HG02798 (cell line): ENCODE measurements at regions not wholly inside any gene's neighbourhood (a gene's known extent, or its start where the extent isn't known, plus 50 kb on each side); places are given as distances from the start of the nearest gene placed in this dataset.

ENCODE experiments used
- ATAC-seq: cut with Tn5 transposase; IDR thresholded peaks from one replicate; pipeline ENCODE4 v1.9.1; 2021; ENCODE audit warnings: mild to moderate bottlenecking; ENCODE audit not compliant: unreplicated experiment, poor library complexity

GRCh38 chr5:57711471-57711870 lies 228.9 kb upstream of the ACTBL2 start:
- no peak for ATAC-seq

GRCh38 chr5:57710126-57710525 lies 227.5 kb upstream of the ACTBL2 start:
- ATAC-seq, result no peak

GRCh38 chr5:57705769-57706168 lies 223.2 kb upstream of the ACTBL2 start:
- no peak for ATAC-seq

GRCh38 chr5:57703721-57704120 lies 221.1 kb upstream of the ACTBL2 start:
- ATAC-seq, result no peak

GRCh38 chr5:57700484-57700883 lies 217.9 kb upstream of the ACTBL2 start:
- ATAC-seq, result no peak

GRCh38 chr5:57700072-57700471 lies 217.5 kb upstream of the ACTBL2 start:
- no peak for ATAC-seq

GRCh38 chr5:57698802-57699201 lies 216.2 kb upstream of the ACTBL2 start:
- ATAC-seq, result no peak

- no peak for ATAC-seq
These were observed 215.5 kb upstream of the ACTBL2 start for GRCh38 chr5:57698086-57698485.

GRCh38 chr5:57696825-57697570 lies 214.4 kb upstream of the ACTBL2 start:
- ATAC-seq, result no peak

GRCh38 chr5:57696389-57696769 lies 213.8 kb upstream of the ACTBL2 start:
- no peak for ATAC-seq

GRCh38 chr5:57695706-57696388 lies 213.2 kb upstream of the ACTBL2 start:
- ATAC-seq, result no peak

- no peak for ATAC-seq
These were observed 212.6 kb upstream of the ACTBL2 start for GRCh38 chr5:57695179-57695578.

GRCh38 chr5:57693488-57694305 lies 211.1 kb upstream of the ACTBL2 start:
- no peak for ATAC-seq

GRCh38 chr5:57692582-57693487 lies 210.2 kb upstream of the ACTBL2 start:
- ATAC-seq, result peak; percentile 62

- ATAC-seq, result no peak
These were observed 208.1 kb upstream of the ACTBL2 start for GRCh38 chr5:57690724-57691123.

- ATAC-seq, result no peak
These were observed 205.0 kb upstream of the ACTBL2 start for GRCh38 chr5:57687596-57687995.

GRCh38 chr5:57685516-57686255 lies 203.1 kb upstream of the ACTBL2 start:
- no peak for ATAC-seq

GRCh38 chr5:57684299-57684702 lies 201.7 kb upstream of the ACTBL2 start:
- no peak for ATAC-seq

GRCh38 chr5:57683036-57683630 lies 200.5 kb upstream of the ACTBL2 start:
- no peak for ATAC-seq
